T-helper 2 cell treated with Interferon-gamma antibody and Interleukin-4, amounts not matched to agents 5 μg/mL and 100 μg/mL, for 36 hours (primary cell): ENCODE measurements at regions not wholly inside any gene's neighbourhood (a gene's known extent, or its start where the extent isn't known, plus 50 kb on each side); places are given as distances from the start of the nearest gene placed in this dataset.

Experiments used
- DNase-seq: peaks from one replicate; pipeline ENCODE4 v3.0.0; 2021; ENCODE audit warnings: low spot score
- H3K27ac Mint-ChIP-seq: one replicate; pipeline ENCODE4 v1.8.0; 2021; ENCODE audit warnings: mild to moderate bottlenecking, mixed read lengths
- H3K27me3 Mint-ChIP-seq: one replicate; pipeline ENCODE4 v1.8.0; 2021; ENCODE audit warnings: low read depth, mixed read lengths
- H3K36me3 Mint-ChIP-seq: one replicate; pipeline ENCODE4 v1.8.0; 2021; ENCODE audit warnings: low read depth, mixed read lengths
- H3K4me1 Mint-ChIP-seq: one replicate; pipeline ENCODE4 v1.8.0; 2021; ENCODE audit warnings: low read depth, mixed read lengths
- H3K4me3 Mint-ChIP-seq: one replicate; pipeline ENCODE4 v1.8.0; 2022; ENCODE audit warnings: mild to moderate bottlenecking, moderate library complexity, mixed read lengths
- H3K9me3 Mint-ChIP-seq: one replicate; pipeline ENCODE4 v1.8.0; 2021; ENCODE audit warnings: mixed read lengths

DNA sequence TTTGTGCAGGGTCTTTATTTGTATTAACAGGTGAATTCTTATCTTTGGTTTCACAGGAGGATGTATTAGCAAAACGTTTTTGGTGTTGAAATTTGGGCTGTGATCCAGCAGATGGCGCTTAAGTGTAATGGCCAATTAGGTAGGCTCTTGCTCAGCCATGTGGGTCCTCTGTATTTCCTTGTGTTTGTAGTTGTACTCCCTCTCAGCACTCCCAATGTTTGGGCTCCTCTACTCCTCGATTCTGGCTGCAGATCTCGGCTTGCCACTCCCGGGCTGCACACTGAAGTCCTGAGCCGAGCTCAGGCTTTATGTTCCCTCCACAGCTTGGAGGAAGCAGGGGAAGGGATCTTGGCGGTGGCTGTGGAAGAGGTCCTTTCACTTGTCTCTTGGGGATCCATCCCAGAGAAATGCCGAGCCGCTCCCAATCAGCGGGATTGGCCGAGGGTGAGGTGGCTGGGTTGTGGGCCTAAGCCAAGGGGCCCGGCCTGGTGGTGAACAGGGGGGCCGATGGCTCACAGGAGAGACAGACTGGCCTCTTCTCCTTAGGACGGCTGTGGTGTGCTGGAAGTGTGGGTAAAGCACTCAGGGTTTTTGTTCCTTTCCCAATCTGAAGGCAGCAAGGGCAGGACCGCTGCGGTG lies 133.7 kb downstream of the AEBP2 start:
- Mint-ChIP-seq H3K4me1 (peaks cover 3% of the 10 kb centered on the region), H3K27me3 (no peaks in the 10 kb centered on the region), H3K4me3 (no peak overlapping the region), H3K9me3 (no peaks in the 10 kb centered on the region), H3K36me3 (no peaks in the 10 kb centered on the region), H3K27ac (no peak overlapping the region)
- peak; percentile 10 for DNase-seq

GRCh38 chr12:19573866-19574265 lies 134.6 kb downstream of the AEBP2 start:
- Mint-ChIP-seq H3K4me3 (no peak overlapping the region), H3K9me3 (no peaks in the 10 kb centered on the region), H3K36me3 (no peaks in the 10 kb centered on the region), H3K27me3 (no peaks in the 10 kb centered on the region), H3K27ac (no peak overlapping the region), H3K4me1 (peaks cover 3% of the 10 kb centered on the region)
- DNase-seq: no peak

DNA sequence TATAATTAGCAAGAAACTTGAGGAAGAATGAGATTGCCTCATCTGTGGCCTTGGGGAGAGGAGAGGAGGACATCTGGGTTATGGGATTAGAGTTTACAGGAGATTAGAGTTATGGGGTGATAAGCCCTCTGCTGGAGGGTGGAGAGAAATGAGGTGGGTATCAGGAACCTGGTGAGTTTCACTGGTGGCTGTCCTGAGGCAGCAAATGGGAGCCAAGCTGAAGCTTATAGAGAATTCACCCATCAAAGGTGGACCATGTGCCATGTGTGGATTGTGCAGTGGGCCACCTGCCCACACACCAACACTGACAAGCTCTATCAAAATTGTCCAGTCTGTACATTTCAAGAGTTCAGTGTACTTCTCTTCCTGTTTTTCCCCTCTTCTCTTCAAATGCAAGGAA lies 135.3 kb downstream of the AEBP2 start:
- H3K4me1 Mint-ChIP-seq: peaks cover 3% of the 10 kb centered on the region
- no peak overlapping the region for H3K27ac Mint-ChIP-seq
- no peak overlapping the region for H3K4me3 Mint-ChIP-seq
- DNase-seq: no peak
- no peaks in the 10 kb centered on the region for H3K27me3 Mint-ChIP-seq
- no peaks in the 10 kb centered on the region for H3K36me3 Mint-ChIP-seq
- H3K9me3 Mint-ChIP-seq: no peaks in the 10 kb centered on the region

DNA sequence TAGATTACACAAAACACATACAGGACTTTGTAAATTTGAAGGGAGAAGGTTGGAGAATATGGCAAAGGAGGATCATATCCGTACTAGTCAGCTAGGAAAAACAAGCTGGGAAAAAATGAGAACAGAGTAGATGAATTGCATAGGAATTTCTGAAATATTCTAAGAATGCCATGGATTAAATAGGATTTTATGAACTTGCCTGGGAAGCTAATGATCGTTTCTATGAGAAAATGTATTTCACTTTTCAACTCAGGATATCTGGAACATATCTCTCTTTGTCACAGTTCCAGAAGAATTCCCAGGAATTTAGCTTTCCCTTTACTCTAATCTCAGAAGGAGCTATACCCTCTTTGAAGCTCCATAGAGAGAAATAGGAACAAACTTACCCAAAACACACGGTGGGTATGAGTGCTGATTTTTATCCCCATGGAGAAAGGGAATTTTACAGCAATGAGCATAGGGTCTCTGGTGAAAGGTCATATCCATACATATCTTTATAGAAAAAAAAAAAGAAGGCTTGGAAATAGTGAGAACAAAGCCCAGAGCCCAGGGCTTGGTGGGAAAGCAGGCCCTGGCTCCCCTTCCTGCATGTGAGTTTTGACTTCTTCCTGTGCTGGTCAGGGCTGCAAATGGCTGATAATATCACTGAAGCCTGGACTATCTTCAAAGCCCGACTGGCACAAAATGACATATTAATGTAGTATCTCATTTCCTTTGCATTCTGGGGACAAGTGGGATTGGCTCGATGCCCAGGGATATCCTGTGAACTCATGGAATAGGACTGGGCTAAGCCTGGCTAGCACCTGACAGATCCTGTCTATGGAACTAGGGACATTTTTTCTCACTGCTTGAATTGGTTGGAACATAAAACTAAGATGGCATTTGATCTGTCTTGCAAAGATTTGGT lies 136.3 kb downstream of the AEBP2 start:
- no peaks in the 10 kb centered on the region for H3K27me3 Mint-ChIP-seq
- H3K27ac Mint-ChIP-seq: no peak overlapping the region
- no peaks in the 10 kb centered on the region for H3K36me3 Mint-ChIP-seq
- no peaks in the 10 kb centered on the region for H3K9me3 Mint-ChIP-seq
- H3K4me1 Mint-ChIP-seq: peaks cover 3% of the 10 kb centered on the region
- H3K4me3 Mint-ChIP-seq: no peak overlapping the region
- no peak for DNase-seq

GRCh38 chr12:19576506-19577280 lies 137.4 kb downstream of the AEBP2 start:
- H3K27me3 Mint-ChIP-seq: no peaks in the 10 kb centered on the region
- no peak overlapping the region for H3K27ac Mint-ChIP-seq
- no peak overlapping the region for H3K4me3 Mint-ChIP-seq
- peaks cover 3% of the 10 kb centered on the region for H3K9me3 Mint-ChIP-seq
- DNase-seq: no peak
- no peaks in the 10 kb centered on the region for H3K36me3 Mint-ChIP-seq
- peaks cover 3% of the 10 kb centered on the region for H3K4me1 Mint-ChIP-seq

- H3K4me3 Mint-ChIP-seq: no peak overlapping the region
- H3K27ac Mint-ChIP-seq: no peak overlapping the region
- DNase-seq: no peak
- H3K9me3 Mint-ChIP-seq: peaks cover 5% of the 10 kb centered on the region
- peaks cover 3% of the 10 kb centered on the region for H3K4me1 Mint-ChIP-seq
- no peaks in the 10 kb centered on the region for H3K27me3 Mint-ChIP-seq
- no peaks in the 10 kb centered on the region for H3K36me3 Mint-ChIP-seq
These were observed 137.9 kb downstream of the AEBP2 start for GRCh38 chr12:19577281-19577530.

DNA sequence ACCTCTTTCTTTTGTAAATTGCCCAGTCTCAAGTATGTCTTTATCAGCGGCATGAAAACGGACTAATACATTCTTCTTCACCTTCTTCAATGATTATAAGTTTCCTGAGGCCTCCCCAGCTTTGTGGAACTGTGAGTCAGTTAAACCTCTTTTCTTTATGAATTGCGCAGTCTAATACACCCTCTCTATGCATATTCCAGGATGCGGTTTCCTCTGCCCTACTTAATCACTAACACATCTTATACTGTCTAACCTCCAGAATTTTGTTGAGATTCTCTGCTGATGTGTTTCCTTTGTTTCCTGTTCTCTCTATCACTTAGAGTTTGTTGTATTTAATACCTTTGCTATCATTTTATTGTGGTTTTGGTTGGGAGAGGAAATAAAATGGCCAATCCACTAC lies 145.4 kb downstream of the AEBP2 start:
- DNase-seq: no peak
- H3K36me3 Mint-ChIP-seq: peaks cover 2% of the 10 kb centered on the region
- no peak overlapping the region for H3K4me3 Mint-ChIP-seq
- no peaks in the 10 kb centered on the region for H3K27me3 Mint-ChIP-seq
- H3K4me1 Mint-ChIP-seq: no peaks in the 10 kb centered on the region
- H3K27ac Mint-ChIP-seq: no peak overlapping the region
- peaks cover 33% of the 10 kb centered on the region for H3K9me3 Mint-ChIP-seq

DNA sequence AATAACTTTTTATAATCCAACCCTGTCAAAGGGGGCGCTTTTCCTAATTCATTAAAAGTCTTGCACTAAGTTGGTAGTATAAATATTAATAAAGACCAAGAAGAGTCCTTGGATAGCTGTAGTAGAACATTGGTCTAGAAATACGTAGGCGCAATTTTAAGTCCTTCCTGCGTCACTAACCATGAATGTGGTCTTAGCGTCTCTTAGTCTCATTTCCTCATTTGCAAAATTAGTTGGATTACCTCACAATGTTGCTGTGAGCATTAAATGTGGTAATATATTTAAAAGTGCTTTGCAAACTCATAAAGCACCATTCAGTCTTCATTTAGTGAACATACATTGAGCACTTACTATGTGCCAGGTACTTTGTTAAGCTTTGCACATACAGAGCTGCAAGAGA lies 149.7 kb downstream of the AEBP2 start:
- no peak for DNase-seq
- Mint-ChIP-seq H3K27ac (no peak overlapping the region), H3K27me3 (no peaks in the 10 kb centered on the region), H3K4me1 (no peaks in the 10 kb centered on the region), H3K9me3 (peaks cover 17% of the 10 kb centered on the region), H3K36me3 (peaks cover under 1% of the 10 kb centered on the region), H3K4me3 (no peak overlapping the region)

DNA sequence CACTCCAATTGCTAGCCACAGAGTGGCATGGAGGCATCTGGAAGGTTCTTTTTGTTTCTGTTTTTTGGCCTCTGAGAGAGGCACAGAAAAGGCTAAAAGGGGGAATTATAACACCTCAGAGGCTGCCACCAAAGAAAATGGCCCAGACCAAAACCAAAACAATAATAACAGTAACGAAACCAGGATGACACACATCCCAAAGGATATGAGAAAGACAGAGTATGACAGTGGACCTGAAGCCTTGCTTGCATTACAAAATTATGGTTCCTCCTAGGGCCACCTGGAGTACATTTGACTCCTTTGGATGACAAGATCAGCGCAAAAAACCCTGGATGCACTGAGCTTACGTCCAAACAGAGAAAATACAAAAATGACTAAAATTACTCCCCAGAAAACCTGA lies 152.7 kb downstream of the AEBP2 start:
- Mint-ChIP-seq H3K9me3 (no peaks in the 10 kb centered on the region), H3K27me3 (no peaks in the 10 kb centered on the region), H3K4me1 (no peaks in the 10 kb centered on the region), H3K4me3 (no peak overlapping the region), H3K36me3 (no peaks in the 10 kb centered on the region), H3K27ac (no peak overlapping the region)
- DNase-seq: no peak

- no peaks in the 10 kb centered on the region for H3K36me3 Mint-ChIP-seq
- no peaks in the 10 kb centered on the region for H3K9me3 Mint-ChIP-seq
- H3K4me3 Mint-ChIP-seq: no peak overlapping the region
- H3K27ac Mint-ChIP-seq: no peak overlapping the region
- no peaks in the 10 kb centered on the region for H3K4me1 Mint-ChIP-seq
- DNase-seq: no peak
- H3K27me3 Mint-ChIP-seq: no peaks in the 10 kb centered on the region
These were observed 157.3 kb downstream of the AEBP2 start for GRCh38 chr12:19596434-19597166.

DNA sequence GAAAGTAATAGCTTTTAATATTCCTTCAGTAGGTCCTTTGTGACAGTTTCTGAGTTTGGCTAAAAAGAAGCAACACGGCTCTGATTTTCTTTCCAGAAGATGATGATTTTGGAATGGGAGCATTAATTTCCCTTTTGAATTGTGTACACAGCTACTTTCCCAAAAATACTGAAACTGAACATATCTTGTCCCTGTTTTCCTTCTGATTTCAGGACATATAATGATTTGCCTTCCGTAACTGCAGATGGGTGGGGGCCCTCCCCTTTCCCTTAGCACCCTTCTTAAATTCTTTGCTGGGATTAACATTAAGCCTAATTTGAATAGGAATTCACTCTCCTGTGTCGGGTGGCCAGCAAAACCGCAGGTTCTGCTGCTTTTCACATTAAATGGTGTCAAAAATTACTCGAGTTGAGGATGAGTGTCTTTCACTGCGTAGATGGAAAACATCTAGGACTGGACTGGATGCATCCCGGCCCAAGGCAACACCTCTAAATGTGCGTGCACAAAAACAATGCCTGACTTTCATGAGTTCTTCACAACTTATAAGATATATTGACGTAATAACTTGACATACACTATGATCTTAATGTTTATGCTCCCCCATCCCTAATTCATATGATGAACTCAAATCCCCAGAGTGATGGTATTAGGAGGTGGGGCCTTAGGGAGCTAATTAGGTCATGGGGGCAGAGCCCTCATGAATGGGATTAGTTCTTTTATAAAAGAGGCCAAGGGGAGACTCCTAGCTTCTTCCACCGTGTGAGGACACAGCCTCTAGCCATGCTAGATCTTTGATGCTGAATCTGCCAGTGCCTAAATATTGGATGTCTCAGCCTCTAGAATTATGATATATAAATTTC lies 158.1 kb downstream of the AEBP2 start:
- Mint-ChIP-seq H3K36me3 (no peaks in the 10 kb centered on the region), H3K9me3 (no peaks in the 10 kb centered on the region), H3K27me3 (no peaks in the 10 kb centered on the region), H3K27ac (no peak overlapping the region), H3K4me3 (no peak overlapping the region), H3K4me1 (no peaks in the 10 kb centered on the region)
- no peak for DNase-seq

DNA sequence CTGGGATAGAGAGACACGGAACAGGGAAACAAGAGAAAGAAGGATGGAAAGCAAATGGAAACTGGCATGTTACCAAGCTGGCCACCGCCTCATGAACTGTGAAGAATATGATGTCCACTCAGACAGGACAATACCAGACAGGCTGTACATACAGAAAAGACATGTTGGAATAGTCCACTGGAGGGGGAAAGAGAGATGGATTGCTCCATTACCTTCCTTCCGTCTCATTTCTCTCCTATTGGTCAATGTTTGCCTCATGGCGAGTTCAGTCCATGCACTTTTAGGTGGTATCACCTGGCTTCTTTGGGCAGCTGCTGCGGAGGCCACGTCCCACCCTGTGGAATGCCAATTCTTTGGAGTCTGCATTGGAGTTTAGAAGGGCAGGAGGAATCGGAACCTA lies 166.4 kb downstream of the AEBP2 start:
- H3K27ac Mint-ChIP-seq: no peak overlapping the region

DNA sequence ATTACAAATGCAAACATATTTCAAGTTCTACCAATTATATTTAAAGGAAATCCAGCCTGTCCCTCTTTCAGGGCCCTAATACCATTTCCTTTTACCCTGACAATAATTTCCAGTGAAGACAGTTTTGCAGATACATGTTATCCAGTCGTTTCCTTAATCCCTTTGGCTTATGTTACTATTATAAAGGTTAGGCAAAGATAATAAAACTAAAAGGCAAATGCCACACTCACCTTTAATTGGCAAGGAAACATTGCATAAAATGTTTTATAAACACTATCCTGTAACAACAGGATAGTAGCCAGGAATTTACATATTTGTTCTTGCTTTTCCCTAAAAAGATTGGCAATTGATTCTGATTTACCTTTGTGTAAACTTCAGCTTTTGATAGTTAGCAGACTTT lies 168.7 kb downstream of the AEBP2 start:
- H3K36me3 Mint-ChIP-seq: no peaks in the 10 kb centered on the region
- H3K4me3 Mint-ChIP-seq: no peak overlapping the region
- peaks cover 13% of the 10 kb centered on the region for H3K9me3 Mint-ChIP-seq
- no peak overlapping the region for H3K27ac Mint-ChIP-seq
- no peaks in the 10 kb centered on the region for H3K4me1 Mint-ChIP-seq
- H3K27me3 Mint-ChIP-seq: no peaks in the 10 kb centered on the region
- no peak for DNase-seq

More for the DNA sequence above, 166.4 kb downstream of the AEBP2 start:
- no peak overlapping the region for H3K4me3 Mint-ChIP-seq
- no peaks in the 10 kb centered on the region for H3K4me1 Mint-ChIP-seq
- no peaks in the 10 kb centered on the region for H3K27me3 Mint-ChIP-seq
- DNase-seq: no peak
- peaks cover 13% of the 10 kb centered on the region for H3K9me3 Mint-ChIP-seq
- no peaks in the 10 kb centered on the region for H3K36me3 Mint-ChIP-seq
